Osteoblast (primary cell): ENCODE measurements at regions not wholly inside any gene's neighbourhood (a gene's known extent, or its start where the extent isn't known, plus 50 kb on each side); places are given as distances from the start of the nearest gene placed in this dataset.
A peak's percentile ranks its signal among the peaks of the same experiment; 100 is the strongest.
"Not testable (repeated sequence)": the region's sequence is repeated elsewhere in the genome, so short reads cannot be mapped to it uniquely, and the experiment has no call there.

Experiments used
- DNase-seq: peaks from one replicate; pipeline ENCODE4 v3.0.0; 2011; ENCODE audit warnings: low spot score, mixed read lengths; ENCODE audit not compliant: insufficient read length; ENCODE audit errors: missing footprints
- H2AFZ ChIP-seq: 2 replicates; pipeline ENCODE4 v1.6.0; 2011; ENCODE audit warnings: mild to moderate bottlenecking, low read length
- H3K27ac ChIP-seq: 2 replicates; pipeline ENCODE4 v1.5.1; 2011; ENCODE audit warnings: mild to moderate bottlenecking, low read depth, low read length, moderate library complexity
- H3K27me3 ChIP-seq: 2 replicates; pipeline ENCODE4 v1.6.0; 2012; ENCODE audit warnings: mild to moderate bottlenecking, control low read depth, inconsistent platforms, low read length, moderate library complexity; ENCODE audit not compliant: insufficient read depth
- H3K36me3 ChIP-seq: 2 replicates; pipeline ENCODE4 v1.5.1; 2011; ENCODE audit warnings: mild to moderate bottlenecking, low read length, control low read depth, moderate library complexity; ENCODE audit not compliant: insufficient read depth
- H3K4me1 ChIP-seq: 2 replicates; pipeline ENCODE4 v1.5.1; 2011; ENCODE audit warnings: mild to moderate bottlenecking, low read length, control low read depth, moderate library complexity; ENCODE audit not compliant: insufficient read depth
- H3K4me2 ChIP-seq: 2 replicates; pipeline ENCODE4 v1.6.0; 2011; ENCODE audit warnings: mild to moderate bottlenecking, low read length; ENCODE audit not compliant: insufficient read depth
- H3K4me3 ChIP-seq: fragments of 200-600 bp; sonication (generic); 3 replicates; pipeline ENCODE4 v1.5.1; 2012; ENCODE audit warnings: mild to moderate bottlenecking, low read length, inconsistent platforms; ENCODE audit not compliant: insufficient read depth
- H3K79me2 ChIP-seq: 2 replicates; pipeline ENCODE4 v1.6.0; 2012; ENCODE audit warnings: mild to moderate bottlenecking, low read length, control low read depth, inconsistent platforms; ENCODE audit not compliant: insufficient read depth
- H3K9me3 ChIP-seq: 2 replicates; pipeline ENCODE4 v1.5.1; 2011; ENCODE audit warnings: low read depth, low read length, control low read depth
- H4K20me1 ChIP-seq: 2 replicates; pipeline ENCODE4 v1.6.0; 2012; ENCODE audit warnings: mild to moderate bottlenecking, low read length, control low read depth; ENCODE audit not compliant: insufficient read depth
- CTCF ChIP-seq: IDR thresholded peaks from 2 replicates; pipeline ENCODE4 v1.5.1; 2011; ENCODE audit warnings: mild to moderate bottlenecking, low read depth, low read length, moderate library complexity; ENCODE audit errors: extremely low read depth

- no peaks in the 10 kb centered on the region for H3K27me3 ChIP-seq
- H3K9me3 ChIP-seq: no peaks in the 10 kb centered on the region
- H3K4me1 ChIP-seq: peaks cover 14% of the 10 kb centered on the region
- no peak overlapping the region for H3K4me2 ChIP-seq
- no peaks in the 10 kb centered on the region for H3K79me2 ChIP-seq
- TF ChIP-seq CTCF: no peak
- no peak overlapping the region for H3K4me3 ChIP-seq
- no peak for DNase-seq
- no peak overlapping the region for H3K27ac ChIP-seq
- no peak overlapping the region for H2AFZ ChIP-seq
- no peaks in the 10 kb centered on the region for H3K36me3 ChIP-seq
- no peaks in the 10 kb centered on the region for H4K20me1 ChIP-seq
Observed at GRCh38 chr7:19526639-19527038, 182.2 kb downstream of the POLR1F start.

GRCh38 chr7:19522486-19522885 lies 186.4 kb downstream of the POLR1F start:
- no peaks in the 10 kb centered on the region for H3K9me3 ChIP-seq
- H3K36me3 ChIP-seq: no peaks in the 10 kb centered on the region
- no peak overlapping the region for H3K4me3 ChIP-seq
- no peaks in the 10 kb centered on the region for H4K20me1 ChIP-seq
- no peak for TF ChIP-seq CTCF
- no peak overlapping the region for H2AFZ ChIP-seq
- no peaks in the 10 kb centered on the region for H3K79me2 ChIP-seq
- DNase-seq: peak; percentile 35
- H3K27ac ChIP-seq: peak overlapping the region; percentile 34
- H3K4me2 ChIP-seq: peak overlapping the region; percentile 73
- no peaks in the 10 kb centered on the region for H3K27me3 ChIP-seq
- H3K4me1 ChIP-seq: peaks cover 22% of the 10 kb centered on the region

GRCh38 chr7:19520392-19520791 lies 188.4 kb downstream of the POLR1F start:
- no peaks in the 10 kb centered on the region for H4K20me1 ChIP-seq
- no peaks in the 10 kb centered on the region for H3K9me3 ChIP-seq
- no peak for TF ChIP-seq CTCF
- no peak overlapping the region for H3K4me2 ChIP-seq
- peaks cover 22% of the 10 kb centered on the region for H3K4me1 ChIP-seq
- H2AFZ ChIP-seq: no peak overlapping the region
- no peak for DNase-seq
- no peaks in the 10 kb centered on the region for H3K79me2 ChIP-seq
- H3K36me3 ChIP-seq: no peaks in the 10 kb centered on the region
- no peak overlapping the region for H3K27ac ChIP-seq
- H3K27me3 ChIP-seq: no peaks in the 10 kb centered on the region
- H3K4me3 ChIP-seq: no peak overlapping the region

- Histone ChIP-seq H2AFZ (peak overlapping the region; percentile 43), H4K20me1 (no peaks in the 10 kb centered on the region), H3K4me1 (peaks cover 22% of the 10 kb centered on the region), H3K4me2 (no peak overlapping the region), H3K36me3 (no peaks in the 10 kb centered on the region), H3K9me3 (no peaks in the 10 kb centered on the region), H3K79me2 (no peaks in the 10 kb centered on the region), H3K27ac (no peak overlapping the region), H3K4me3 (no peak overlapping the region), H3K27me3 (no peaks in the 10 kb centered on the region)
- no peak for TF ChIP-seq CTCF
- no peak for DNase-seq
Observed at GRCh38 chr7:19519443-19520021, 189.3 kb downstream of the POLR1F start.

- H3K27me3 ChIP-seq, H3K36me3 ChIP-seq, H3K79me2 ChIP-seq, H3K4me3 ChIP-seq, H2AFZ ChIP-seq, DNase-seq, H3K4me2 ChIP-seq, H4K20me1 ChIP-seq, H3K27ac ChIP-seq, H3K9me3 ChIP-seq: not testable (repeated sequence)
- H3K4me1 ChIP-seq: peaks cover 14% of the 10 kb centered on the region
Observed at GRCh38 chr7:19517546-19517945, 191.3 kb downstream of the POLR1F start.
